H9 (cell line): ENCODE measurements at regions not wholly inside any gene's neighbourhood (a gene's known extent, or its start where the extent isn't known, plus 50 kb on each side); places are given as distances from the start of the nearest gene placed in this dataset.

Source experiments
- DNase-seq: peaks from one replicate; pipeline ENCODE4 v3.0.0-alpha.2; 2017
- H2AFZ ChIP-seq: one replicate; pipeline ENCODE4 v1.6.1; 2013; ENCODE audit warnings: mild to moderate bottlenecking, low read length, control low read depth, moderate library complexity
- H2AK5ac ChIP-seq: 2 replicates; pipeline ENCODE4 v1.6.1; 2013; ENCODE audit warnings: low read length, control low read depth, mixed read lengths; ENCODE audit not compliant: insufficient read length
- H2BK120ac ChIP-seq: one replicate; pipeline ENCODE4 v1.6.1; 2013; ENCODE audit warnings: low read depth, mild to moderate bottlenecking, low read length, control low read depth, inconsistent platforms; ENCODE audit not compliant: poor library complexity, severe bottlenecking
- H2BK12ac ChIP-seq: 2 replicates; pipeline ENCODE4 v1.6.1; 2013; ENCODE audit warnings: low read length, control low read depth, mixed read lengths, low read depth; ENCODE audit not compliant: insufficient read length
- H2BK15ac ChIP-seq: 2 replicates; pipeline ENCODE4 v1.6.1; 2013; ENCODE audit warnings: low read depth, low read length, control low read depth
- H2BK20ac ChIP-seq: one replicate; pipeline ENCODE4 v1.6.1; 2013; ENCODE audit warnings: low read depth, mild to moderate bottlenecking, low read length, control low read depth, inconsistent platforms; ENCODE audit not compliant: poor library complexity, severe bottlenecking
- H2BK5ac ChIP-seq: 2 replicates; pipeline ENCODE4 v1.6.1; 2013; ENCODE audit warnings: low read length, control low read depth, mixed read lengths; ENCODE audit not compliant: insufficient read length
- H3K14ac ChIP-seq: 2 replicates; pipeline ENCODE4 v1.6.1; 2013; ENCODE audit warnings: low read length, control low read depth; ENCODE audit not compliant: insufficient read depth
- H3K18ac ChIP-seq: 2 replicates; pipeline ENCODE4 v1.6.1; 2013; ENCODE audit warnings: low read depth, mild to moderate bottlenecking, mixed read lengths, low read length, control low read depth; ENCODE audit not compliant: insufficient read length
- H3K23ac ChIP-seq: 2 replicates; pipeline ENCODE4 v1.6.1; 2013; ENCODE audit warnings: low read length, control low read depth, mixed read lengths, low read depth; ENCODE audit not compliant: insufficient read length
- H3K23me2 ChIP-seq: 2 replicates; pipeline ENCODE4 v1.6.1; 2013; ENCODE audit warnings: low read depth, mild to moderate bottlenecking, mixed read lengths, low read length, control low read depth; ENCODE audit not compliant: insufficient read length, poor library complexity, severe bottlenecking
- H3K27ac ChIP-seq: 2 replicates; pipeline ENCODE4 v1.5.1; 2013; ENCODE audit warnings: low read length, control low read depth, mixed read lengths, low read depth; ENCODE audit not compliant: insufficient read length
- H3K27me3 ChIP-seq: 2 replicates; pipeline ENCODE4 v1.6.1; 2013; ENCODE audit warnings: low read length, control low read depth, inconsistent platforms; ENCODE audit not compliant: insufficient read depth
- H3K4ac ChIP-seq: 2 replicates; pipeline ENCODE4 v1.6.1; 2013; ENCODE audit warnings: low read depth, mild to moderate bottlenecking, control low read depth, inconsistent platforms, low read length, moderate library complexity
- H3K4me1 ChIP-seq: 2 replicates; pipeline ENCODE4 v1.6.1; 2013; ENCODE audit warnings: low read length, control low read depth, inconsistent platforms; ENCODE audit not compliant: insufficient read depth
- H3K4me2 ChIP-seq: 2 replicates; pipeline ENCODE4 v1.6.1; 2013; ENCODE audit warnings: low read length, control low read depth, mixed read lengths; ENCODE audit not compliant: insufficient read length, insufficient read depth
- H3K56ac ChIP-seq: 2 replicates; pipeline ENCODE4 v1.6.1; 2013; ENCODE audit warnings: low read depth, mild to moderate bottlenecking, mixed read lengths, low read length, control low read depth; ENCODE audit not compliant: insufficient read length
- H3K79me1 ChIP-seq: 2 replicates; pipeline ENCODE4 v1.6.1; 2013; ENCODE audit warnings: low read depth, mild to moderate bottlenecking, moderate library complexity, low read length, control low read depth, inconsistent platforms; ENCODE audit not compliant: insufficient read depth, poor library complexity, severe bottlenecking
- H3K79me2 ChIP-seq: 2 replicates; pipeline ENCODE4 v1.6.1; 2013; ENCODE audit warnings: low read length, control low read depth, inconsistent platforms; ENCODE audit not compliant: insufficient read depth
- H3K9ac ChIP-seq: 2 replicates; pipeline ENCODE4 v1.6.1; 2013; ENCODE audit warnings: low read length, control low read depth, mixed read lengths; ENCODE audit not compliant: insufficient read length; ENCODE audit errors: extremely low read depth
- H3K9me3 ChIP-seq: one replicate; pipeline ENCODE4 v1.6.1; 2013; ENCODE audit warnings: low read depth, low read length, inconsistent platforms; ENCODE audit not compliant: control insufficient read depth
- H3T11ph ChIP-seq: one replicate; pipeline ENCODE4 v1.6.1; 2013; ENCODE audit warnings: mild to moderate bottlenecking, low read length, control low read depth, inconsistent platforms
- H4K20me1 ChIP-seq: one replicate; pipeline ENCODE4 v1.6.1; 2013; ENCODE audit not compliant: control insufficient read depth, insufficient read length, insufficient read depth
- H4K5ac ChIP-seq: 2 replicates; pipeline ENCODE4 v1.6.1; 2013; ENCODE audit warnings: low read depth, mild to moderate bottlenecking, mixed read lengths, low read length, control low read depth; ENCODE audit not compliant: insufficient read length
- H4K8ac ChIP-seq: replicated peaks from 2 replicates; pipeline ENCODE4 v1.6.1; 2013; ENCODE audit warnings: low read length, control low read depth, mixed read lengths, low read depth; ENCODE audit not compliant: insufficient read length
- H4K91ac ChIP-seq: 2 replicates; pipeline ENCODE4 v1.6.1; 2013; ENCODE audit warnings: low read depth, mild to moderate bottlenecking, moderate library complexity, mixed read lengths, low read length, control low read depth; ENCODE audit not compliant: insufficient read length
- H3K27ac Mint-ChIP-seq, 3 experiments: 2 replicates in 2 of 3; 3 replicates in 1 of 3; pipeline ENCODE4 v1.8.0; 2020 to 2021; ENCODE audit warnings: mixed read lengths in 3 of 3, mild to moderate bottlenecking in 1 of 3, moderate library complexity in 1 of 3
- H3K27me3 Mint-ChIP-seq: 2 replicates; pipeline ENCODE4 v1.8.0; 2021; ENCODE audit warnings: low read depth, mild to moderate bottlenecking, moderate library complexity, mixed read lengths
- H3K36me3 Mint-ChIP-seq, 3 experiments: 2 replicates in 2 of 3; 3 replicates in 1 of 3; pipeline ENCODE4 v1.8.0; 2020 to 2021; ENCODE audit warnings: low read depth in 3 of 3, mixed read lengths in 3 of 3; ENCODE audit not compliant: insufficient read depth in 1 of 3
- H3K4me1 Mint-ChIP-seq, 2 experiments: 2 replicates each; pipeline ENCODE4 v1.8.0; 2020; ENCODE audit warnings: mixed read lengths in 2 of 2
- H3K4me3 Mint-ChIP-seq, 2 experiments: 2 replicates in 1 of 2; 3 replicates in 1 of 2; pipeline ENCODE4 v1.8.0; 2020 to 2021; ENCODE audit warnings: mild to moderate bottlenecking in 2 of 2, mixed read lengths in 2 of 2, moderate library complexity in 1 of 2
- H3K9me3 Mint-ChIP-seq, 2 experiments: 2 replicates in 1 of 2; 3 replicates in 1 of 2; pipeline ENCODE4 v1.8.0; 2020; ENCODE audit warnings: mild to moderate bottlenecking in 2 of 2, mixed read lengths in 2 of 2, moderate library complexity in 1 of 2
- WGBS: extraction: QIAGEN DNeasy Blood & Tissue Kit; methylation state at CpG from one replicate; pipeline ENCODE4 v1.1.7; 2013; ENCODE audit warnings: missing lambda C conversion rate, low lambda C conversion rate, mixed read lengths; ENCODE audit not compliant: insufficient read length; ENCODE audit errors: extremely low coverage; 5-methylcytosine and 5-hydroxymethylcytosine counted together
- TF ChIP-seq, protein P1 (sequence below): fragments of 200-600 bp; sonication (generic); conservative IDR thresholded peaks from 3 replicates; pipeline ENCODE4 v1.8.0; 2021; ENCODE audit warnings: antibody characterized with exemption, mild to moderate bottlenecking

DNA sequence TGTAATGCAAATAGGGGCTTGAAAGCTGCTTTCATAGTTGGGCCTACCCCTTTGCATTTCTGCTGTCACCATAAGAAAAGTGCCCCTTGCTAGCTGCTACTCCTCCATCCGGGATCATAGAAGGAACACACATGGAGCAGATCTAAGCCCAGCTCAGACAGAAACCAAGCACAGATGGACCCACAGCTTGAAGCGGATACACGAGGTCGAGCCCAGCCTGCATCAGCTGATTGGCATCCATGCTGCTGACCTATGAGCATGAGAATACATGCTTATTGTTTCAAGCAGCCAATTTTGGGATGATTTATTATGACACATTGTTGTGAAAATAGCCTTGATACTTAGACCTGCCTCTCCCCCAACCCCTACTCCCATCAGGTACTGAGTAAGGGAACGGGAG, 109.2 kb downstream of the ZNF467 start:
- H3K23me2 ChIP-seq = no peaks in the 10 kb centered on the region
- no peaks in the 10 kb centered on the region for H3K79me1 ChIP-seq
- H3K56ac ChIP-seq = no peak overlapping the region
- no peaks in the 10 kb centered on the region for H3K27me3 ChIP-seq
- no peak overlapping the region for H2BK5ac ChIP-seq
- H2AK5ac ChIP-seq = no peak overlapping the region
- no peak overlapping the region for H3K27ac Mint-ChIP-seq
- H3K9ac ChIP-seq = no peak overlapping the region
- H3K4me1 ChIP-seq = no peaks in the 10 kb centered on the region
- H4K91ac ChIP-seq = no peak overlapping the region
- no peak overlapping the region for H2AFZ ChIP-seq
- H3T11ph ChIP-seq = no peak overlapping the region
- no peak overlapping the region for H3K4me2 ChIP-seq
- H3K27ac ChIP-seq = no peak overlapping the region
- H2BK120ac ChIP-seq = no peak overlapping the region
- H4K20me1 ChIP-seq = no peaks in the 10 kb centered on the region
- H4K8ac ChIP-seq = no peak overlapping the region
- H3K79me2 ChIP-seq = no peaks in the 10 kb centered on the region
- H3K4me3 Mint-ChIP-seq = no peak overlapping the region
- no CpG with 5 or more reads among the region's 5 CpGs for WGBS
- H3K4me1 Mint-ChIP-seq = peaks cover 14% of the 10 kb centered on the region in 2 experiments
- no peak overlapping the region for H3K18ac ChIP-seq
- DNase-seq = no peak
- no peak overlapping the region for H4K5ac ChIP-seq
- H3K9me3 Mint-ChIP-seq = peaks cover 0 to 16% of the 10 kb centered on the region in 2 experiments; a peak in 2 of 5 replicates
- peaks cover 31% of the 10 kb centered on the region for H3K27me3 Mint-ChIP-seq
- TF ChIP-seq, protein P1, sequence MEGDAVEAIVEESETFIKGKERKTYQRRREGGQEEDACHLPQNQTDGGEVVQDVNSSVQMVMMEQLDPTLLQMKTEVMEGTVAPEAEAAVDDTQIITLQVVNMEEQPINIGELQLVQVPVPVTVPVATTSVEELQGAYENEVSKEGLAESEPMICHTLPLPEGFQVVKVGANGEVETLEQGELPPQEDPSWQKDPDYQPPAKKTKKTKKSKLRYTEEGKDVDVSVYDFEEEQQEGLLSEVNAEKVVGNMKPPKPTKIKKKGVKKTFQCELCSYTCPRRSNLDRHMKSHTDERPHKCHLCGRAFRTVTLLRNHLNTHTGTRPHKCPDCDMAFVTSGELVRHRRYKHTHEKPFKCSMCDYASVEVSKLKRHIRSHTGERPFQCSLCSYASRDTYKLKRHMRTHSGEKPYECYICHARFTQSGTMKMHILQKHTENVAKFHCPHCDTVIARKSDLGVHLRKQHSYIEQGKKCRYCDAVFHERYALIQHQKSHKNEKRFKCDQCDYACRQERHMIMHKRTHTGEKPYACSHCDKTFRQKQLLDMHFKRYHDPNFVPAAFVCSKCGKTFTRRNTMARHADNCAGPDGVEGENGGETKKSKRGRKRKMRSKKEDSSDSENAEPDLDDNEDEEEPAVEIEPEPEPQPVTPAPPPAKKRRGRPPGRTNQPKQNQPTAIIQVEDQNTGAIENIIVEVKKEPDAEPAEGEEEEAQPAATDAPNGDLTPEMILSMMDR = no peak
- H3K23ac ChIP-seq = no peak overlapping the region
- no peaks in the 10 kb centered on the region for H3K9me3 ChIP-seq
- H3K36me3 Mint-ChIP-seq = no peaks in the 10 kb centered on the region
- H2BK20ac ChIP-seq = no peak overlapping the region
- H3K14ac ChIP-seq = no peak overlapping the region
- H2BK15ac ChIP-seq = no peak overlapping the region
- H3K4ac ChIP-seq = no peak overlapping the region
- no peak overlapping the region for H2BK12ac ChIP-seq
